Fibroblast of lung (primary cell): ENCODE measurements at regions not wholly inside any gene's neighbourhood (a gene's known extent, or its start where the extent isn't known, plus 50 kb on each side); places are given as distances from the start of the nearest gene placed in this dataset.

Experiments
- DNase-seq, 2 donors: peaks; one replicate each; pipeline versions ENCODE4 v3.0.0 to v3.0.0-alpha.2; 2010; ENCODE audit warnings: low read depth in 2 of 2
- H2AFZ ChIP-seq: 2 replicates; pipeline ENCODE4 v1.5.1; 2012; ENCODE audit warnings: low read length, control low read depth, inconsistent platforms
- H3K27ac ChIP-seq: 2 replicates; pipeline ENCODE4 v1.5.1; 2011; ENCODE audit warnings: low read length, control low read depth; ENCODE audit not compliant: insufficient read depth
- H3K27me3 ChIP-seq: 2 replicates; pipeline ENCODE4 v1.5.1; 2011; ENCODE audit warnings: mild to moderate bottlenecking, low read length; ENCODE audit not compliant: control insufficient read depth, insufficient read depth
- H3K36me3 ChIP-seq: 2 replicates; pipeline ENCODE4 v1.5.1; 2011; ENCODE audit warnings: low read length; ENCODE audit not compliant: control insufficient read depth, insufficient read depth
- H3K4me1 ChIP-seq: 2 replicates; pipeline ENCODE4 v1.5.1; 2011; ENCODE audit warnings: low read length; ENCODE audit not compliant: control insufficient read depth, insufficient read depth; ENCODE audit errors: extremely low read depth
- H3K4me2 ChIP-seq: 2 replicates; pipeline ENCODE4 v1.5.1; 2011; ENCODE audit warnings: low read length, control low read depth; ENCODE audit not compliant: insufficient read depth; ENCODE audit errors: extremely low read depth
- H3K4me3 ChIP-seq, 4 experiments: fragments of 200-600 bp in 1 of 4; sonication (generic) in 1 of 4; replicated peaks in 1 of 4; 2 replicates each; pipeline ENCODE4 v1.5.1; 2011 to 2016; ENCODE audit warnings: low read length in 4 of 4, low read depth in 3 of 4, mild to moderate bottlenecking in 3 of 4, control low read depth in 2 of 4, inconsistent platforms in 1 of 4, mixed read lengths in 1 of 4; ENCODE audit not compliant: insufficient read depth in 1 of 4; ENCODE audit errors: control extremely low read depth in 1 of 4
- H3K79me2 ChIP-seq: 2 replicates; pipeline ENCODE4 v1.5.1; 2012; ENCODE audit warnings: mild to moderate bottlenecking, low read length, inconsistent platforms; ENCODE audit not compliant: control insufficient read depth, insufficient read depth
- H3K9ac ChIP-seq: 2 replicates; pipeline ENCODE4 v1.5.1; 2011; ENCODE audit warnings: mild to moderate bottlenecking, low read length, control low read depth; ENCODE audit not compliant: insufficient read depth
- H3K9me3 ChIP-seq: 2 replicates; pipeline ENCODE4 v1.5.1; 2012; ENCODE audit warnings: low read depth, low read length; ENCODE audit not compliant: control insufficient read depth, insufficient read depth
- H4K20me1 ChIP-seq: 2 replicates; pipeline ENCODE4 v1.5.1; 2011; ENCODE audit warnings: low read length; ENCODE audit not compliant: control insufficient read depth, insufficient read depth; ENCODE audit errors: extremely low read depth
- EZH2 ChIP-seq: IDR thresholded peaks from 2 replicates; pipeline ENCODE4 v1.5.1; 2012; ENCODE audit warnings: low read length, control low read depth, mild to moderate bottlenecking; ENCODE audit errors: missing control alignments
- TF ChIP-seq, protein P1 (sequence below), 2 donors: IDR thresholded peaks in 1 of 2; conservative IDR thresholded peaks in 1 of 2; 1 replicate in 1 of 2; 2 replicates in 1 of 2; pipeline ENCODE4 v1.5.1; 2011 to 2012; ENCODE audit warnings: low read length in 2 of 2, control low read depth in 1 of 2, inconsistent platforms in 1 of 2, low read depth in 1 of 2, mild to moderate bottlenecking in 1 of 2

DNA sequence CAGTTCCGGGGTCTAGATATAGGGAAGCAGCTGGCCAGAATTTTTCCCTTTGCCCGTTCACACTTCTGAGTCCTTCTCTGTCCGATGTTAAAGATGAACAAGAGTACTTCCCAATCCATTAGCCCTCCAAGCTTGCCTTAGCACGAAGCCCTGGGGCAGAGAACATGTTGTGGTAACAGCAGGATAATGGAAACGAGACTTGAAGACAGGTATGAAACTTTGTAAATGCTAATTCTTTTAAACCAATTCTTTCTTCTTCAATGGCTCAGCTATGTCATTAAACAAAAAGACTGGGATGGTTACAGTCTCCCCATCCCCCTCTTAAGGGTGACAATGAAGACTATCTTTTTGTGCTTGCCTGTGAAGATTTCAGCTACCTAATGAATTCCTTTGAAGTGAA lies 218.5 kb downstream of the PLA2G4A start:
- H3K9ac ChIP-seq, result no peak overlapping the region
- no peak overlapping the region for H3K4me2 ChIP-seq
- no peak overlapping the region for H3K4me3 ChIP-seq
- no peak overlapping the region for H3K27ac ChIP-seq
- H3K27me3 ChIP-seq, result no peaks in the 10 kb centered on the region
- H3K36me3 ChIP-seq, result no peaks in the 10 kb centered on the region
- no peaks in the 10 kb centered on the region for H3K79me2 ChIP-seq
- H3K4me1 ChIP-seq, result no peaks in the 10 kb centered on the region
- no peaks in the 10 kb centered on the region for H3K9me3 ChIP-seq
- no peak for DNase-seq
- TF ChIP-seq EZH2, result no peak
- TF ChIP-seq, protein P1, sequence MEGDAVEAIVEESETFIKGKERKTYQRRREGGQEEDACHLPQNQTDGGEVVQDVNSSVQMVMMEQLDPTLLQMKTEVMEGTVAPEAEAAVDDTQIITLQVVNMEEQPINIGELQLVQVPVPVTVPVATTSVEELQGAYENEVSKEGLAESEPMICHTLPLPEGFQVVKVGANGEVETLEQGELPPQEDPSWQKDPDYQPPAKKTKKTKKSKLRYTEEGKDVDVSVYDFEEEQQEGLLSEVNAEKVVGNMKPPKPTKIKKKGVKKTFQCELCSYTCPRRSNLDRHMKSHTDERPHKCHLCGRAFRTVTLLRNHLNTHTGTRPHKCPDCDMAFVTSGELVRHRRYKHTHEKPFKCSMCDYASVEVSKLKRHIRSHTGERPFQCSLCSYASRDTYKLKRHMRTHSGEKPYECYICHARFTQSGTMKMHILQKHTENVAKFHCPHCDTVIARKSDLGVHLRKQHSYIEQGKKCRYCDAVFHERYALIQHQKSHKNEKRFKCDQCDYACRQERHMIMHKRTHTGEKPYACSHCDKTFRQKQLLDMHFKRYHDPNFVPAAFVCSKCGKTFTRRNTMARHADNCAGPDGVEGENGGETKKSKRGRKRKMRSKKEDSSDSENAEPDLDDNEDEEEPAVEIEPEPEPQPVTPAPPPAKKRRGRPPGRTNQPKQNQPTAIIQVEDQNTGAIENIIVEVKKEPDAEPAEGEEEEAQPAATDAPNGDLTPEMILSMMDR (conservative IDR thresholded peaks at IDR 0.05 in 1 of 2, IDR thresholded peaks at IDR 0.05 in 1 of 2; ENCODE audit: low read depth in 1 of 2, low read length in 2 of 2), result no peak
- H4K20me1 ChIP-seq, result no peaks in the 10 kb centered on the region
- H2AFZ ChIP-seq, result no peak overlapping the region

DNA sequence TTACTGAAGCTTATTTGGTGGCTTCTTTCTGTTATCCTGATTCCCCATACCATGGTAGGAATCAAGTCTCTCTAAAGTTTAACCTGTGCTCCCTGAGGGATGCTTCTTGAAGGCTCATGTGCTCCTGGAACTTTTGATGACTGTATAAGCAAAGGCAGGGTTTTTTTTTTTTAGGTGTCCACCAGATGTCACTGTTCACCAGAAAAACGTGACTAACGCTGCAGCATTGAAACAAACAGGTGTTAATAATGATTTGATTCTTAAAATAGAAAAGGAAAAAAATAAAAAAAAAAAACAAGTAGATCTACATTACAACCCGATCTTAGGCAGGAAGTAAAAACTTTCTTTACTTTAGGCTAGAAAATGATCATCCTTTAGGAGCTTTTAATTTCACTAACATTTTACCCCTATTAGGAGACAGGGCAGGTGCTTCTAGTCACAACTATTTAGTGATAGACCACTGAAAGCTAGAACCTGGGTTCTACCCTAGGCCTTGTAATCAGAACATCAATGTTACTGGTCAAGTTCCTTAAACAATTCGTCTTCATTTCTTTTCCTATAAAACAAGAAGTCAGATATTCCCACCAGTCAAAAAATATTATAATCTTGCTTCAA lies 223.0 kb downstream of the PLA2G4A start:
- peak; percentile 39 to 53 for DNase-seq
- H4K20me1 ChIP-seq, result no peaks in the 10 kb centered on the region
- no peaks in the 10 kb centered on the region for H3K9me3 ChIP-seq
- H3K36me3 ChIP-seq, result no peaks in the 10 kb centered on the region
- H3K9ac ChIP-seq, result no peak overlapping the region
- no peak for TF ChIP-seq EZH2
- TF ChIP-seq, protein P1 (conservative IDR thresholded peaks at IDR 0.05 in 1 of 2, IDR thresholded peaks at IDR 0.05 in 1 of 2; ENCODE audit: low read depth in 1 of 2, low read length in 2 of 2), result peak; percentile 52 to 57
- H3K27ac ChIP-seq, result no peak overlapping the region
- H3K4me1 ChIP-seq, result no peaks in the 10 kb centered on the region
- H3K4me3 ChIP-seq, result no peak overlapping the region
- H3K4me2 ChIP-seq, result no peak overlapping the region
- H3K79me2 ChIP-seq, result no peaks in the 10 kb centered on the region
- no peak overlapping the region for H2AFZ ChIP-seq
- H3K27me3 ChIP-seq, result no peaks in the 10 kb centered on the region

DNA sequence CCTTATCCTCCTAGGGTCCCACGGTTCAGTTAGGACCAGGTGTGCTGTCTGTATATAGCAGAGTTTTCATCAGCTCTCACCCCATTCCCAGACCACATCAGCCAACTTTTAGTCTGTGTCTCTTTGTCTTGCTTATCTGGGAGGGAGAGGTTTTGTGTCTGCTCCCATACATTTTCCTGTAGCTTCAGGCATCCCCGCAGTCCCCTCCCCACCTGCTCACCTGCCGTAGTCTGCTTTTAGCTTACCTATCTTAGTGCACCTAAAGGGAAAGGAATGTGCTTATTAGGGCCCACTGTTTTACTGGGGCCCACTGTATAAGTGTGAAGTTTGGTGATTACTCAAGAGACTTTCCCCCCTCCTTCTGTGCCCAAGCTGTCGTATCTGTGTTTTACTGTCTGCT lies 225.1 kb downstream of the PLA2G4A start:
- no peak overlapping the region for H3K9ac ChIP-seq
- no peaks in the 10 kb centered on the region for H4K20me1 ChIP-seq
- H3K9me3 ChIP-seq, result no peaks in the 10 kb centered on the region
- no peak overlapping the region for H3K4me2 ChIP-seq
- no peak overlapping the region for H3K4me3 ChIP-seq
- no peaks in the 10 kb centered on the region for H3K4me1 ChIP-seq
- no peak overlapping the region for H2AFZ ChIP-seq
- no peaks in the 10 kb centered on the region for H3K79me2 ChIP-seq
- H3K36me3 ChIP-seq, result no peaks in the 10 kb centered on the region
- no peak overlapping the region for H3K27ac ChIP-seq
- no peak for DNase-seq
- TF ChIP-seq EZH2, result no peak
- TF ChIP-seq, protein P1 (conservative IDR thresholded peaks at IDR 0.05 in 1 of 2, IDR thresholded peaks at IDR 0.05 in 1 of 2; ENCODE audit: low read depth in 1 of 2, low read length in 2 of 2), result no peak
- H3K27me3 ChIP-seq, result no peaks in the 10 kb centered on the region
